Esophagus mucosa (tissue), 1 donor: ENCODE measurements at regions not wholly inside any gene's neighbourhood (a gene's known extent, or its start where the extent isn't known, plus 50 kb on each side); places are given as distances from the start of the nearest gene placed in this dataset.

Source experiments
- ATAC-seq: fragments of 200-7000 bp; cut with Tn5 transposase; one replicate; pipeline ENCODE4 v1.9.1; 2020
- donor health status: DM: yes; HTN: yes; CAD: no.

- no peak for ATAC-seq
Observed at GRCh38 chr12:39044754-39045153, 139.4 kb upstream of the CPNE8 start.

DNA sequence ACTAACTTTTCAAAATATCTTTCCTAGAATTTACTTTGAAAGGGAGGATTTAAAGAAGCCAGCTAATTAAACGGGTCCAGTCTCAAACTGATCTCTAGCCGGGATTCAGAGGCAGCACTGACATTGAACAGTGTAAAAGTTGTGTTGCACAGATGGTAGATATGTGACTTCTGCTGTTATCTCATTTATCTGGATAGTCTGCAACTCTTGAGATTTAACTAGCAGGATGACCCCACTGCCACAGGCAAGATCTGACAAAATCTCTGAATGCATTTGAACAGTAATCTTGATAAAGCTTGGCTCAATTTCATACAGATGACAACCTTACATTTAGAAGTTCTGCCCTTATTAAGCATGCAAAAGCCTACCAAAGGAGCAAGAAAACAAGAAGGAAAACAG lies 138.0 kb upstream of the CPNE8 start:
- ATAC-seq: no peak

GRCh38 chr12:39040275-39040674 lies 134.9 kb upstream of the CPNE8 start:
- no peak for ATAC-seq

- ATAC-seq: no peak
Observed at GRCh38 chr12:39037115-39037514, 131.7 kb upstream of the CPNE8 start.

DNA sequence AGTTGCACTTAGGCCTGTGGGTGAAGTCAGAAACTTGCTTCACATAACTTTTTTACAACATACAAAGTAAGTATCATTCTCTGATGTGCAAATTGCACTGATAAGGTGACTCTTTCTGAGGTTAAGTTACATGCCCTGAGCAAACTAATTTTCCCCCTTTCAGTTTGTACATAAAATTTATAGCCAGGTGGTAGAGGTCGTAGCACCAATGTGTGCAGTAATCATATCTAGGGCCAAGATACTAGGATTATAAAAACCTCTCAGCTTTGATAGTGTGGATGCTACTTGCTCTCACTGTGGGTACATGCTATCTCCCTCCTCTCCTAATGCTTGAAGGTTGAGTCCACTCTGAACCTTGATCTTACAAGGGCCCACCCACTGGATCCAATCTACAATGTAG lies 130.7 kb upstream of the CPNE8 start:
- no peak for ATAC-seq

- ATAC-seq: no peak
Observed at GRCh38 chr12:39033782-39034181, 128.4 kb upstream of the CPNE8 start.

- no peak for ATAC-seq
Observed at GRCh38 chr12:39032448-39032847, 127.1 kb upstream of the CPNE8 start.

DNA sequence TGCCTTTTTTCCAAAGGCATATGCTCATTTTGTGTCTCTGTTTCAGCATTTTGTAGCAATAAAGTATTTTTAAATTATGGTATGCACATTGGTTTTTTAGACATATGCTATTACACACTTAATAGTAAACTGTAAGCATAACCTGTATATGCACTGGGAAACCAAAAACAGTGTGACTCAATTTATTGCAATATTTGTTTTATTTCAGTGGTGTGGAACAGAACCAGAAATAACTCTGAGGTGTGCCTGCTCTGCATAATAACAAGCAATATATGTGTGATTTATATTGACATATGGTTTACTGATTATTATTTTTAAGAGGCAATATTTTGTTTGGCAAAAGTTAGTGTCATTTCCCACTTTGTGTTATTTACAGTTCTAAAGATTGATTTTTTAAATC lies 126.6 kb upstream of the CPNE8 start:
- no peak for ATAC-seq

DNA sequence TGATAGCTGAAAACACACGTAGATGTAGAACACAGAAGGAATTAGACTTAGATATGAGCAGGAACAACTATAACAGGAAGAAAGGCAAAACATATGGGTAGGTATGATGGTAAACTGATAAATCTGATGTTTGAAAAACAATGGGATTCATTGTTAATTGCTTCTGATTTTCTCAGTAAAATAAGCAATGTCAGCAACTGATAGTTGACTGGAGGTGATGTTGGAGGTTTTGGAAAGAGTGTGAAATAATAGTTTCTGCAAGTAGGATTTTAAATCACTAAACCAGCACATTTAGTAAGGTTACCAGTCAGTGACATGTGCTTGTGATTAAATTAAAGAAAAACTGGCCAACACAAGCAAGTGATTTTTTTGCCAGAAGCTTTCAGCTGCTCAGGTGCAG lies 123.0 kb upstream of the CPNE8 start:
- ATAC-seq: no peak

- ATAC-seq: no peak
Observed at GRCh38 chr12:39012870-39013269, 107.5 kb upstream of the CPNE8 start.

- ATAC-seq: no peak
Observed at GRCh38 chr12:39011166-39011565, 105.8 kb upstream of the CPNE8 start.

DNA sequence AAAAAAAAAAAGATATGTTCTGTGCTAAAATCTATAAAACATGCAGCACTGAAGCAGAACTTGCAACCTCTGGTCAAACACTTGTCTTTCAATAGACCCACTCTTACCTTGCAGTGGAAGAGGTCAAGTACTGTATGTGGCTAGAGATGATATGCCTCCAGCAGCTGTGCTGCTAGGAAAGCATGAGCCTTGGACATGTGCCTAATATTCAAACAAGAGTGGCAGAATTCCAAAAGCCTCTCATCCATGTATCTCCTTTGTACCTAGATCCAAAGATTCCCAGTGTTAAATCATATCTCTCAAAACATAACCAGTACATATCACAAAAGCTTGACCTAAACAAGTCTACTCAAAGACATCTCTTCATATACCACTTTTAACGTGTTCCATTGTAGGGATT lies 105.0 kb upstream of the CPNE8 start:
- no peak for ATAC-seq

- ATAC-seq: no peak
Observed at GRCh38 chr12:39007619-39008018, 102.2 kb upstream of the CPNE8 start.

DNA sequence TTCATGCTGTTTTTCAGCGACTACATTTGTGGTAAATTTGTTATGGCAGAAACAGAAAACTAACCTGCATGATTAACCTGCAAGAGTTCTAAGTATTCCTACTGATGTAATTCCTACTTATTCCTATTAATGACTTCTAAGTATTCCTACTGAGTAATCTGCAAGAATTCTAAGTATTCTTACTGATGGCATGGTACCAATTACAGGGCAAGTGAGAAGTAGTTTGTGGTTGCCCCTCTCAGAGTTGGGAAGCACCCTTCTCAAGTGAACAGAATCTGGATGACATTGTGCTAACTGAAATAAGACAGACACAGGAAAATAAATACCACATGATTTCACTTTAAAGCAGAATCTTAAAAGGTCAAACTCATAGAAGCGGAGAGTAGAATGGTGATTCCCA lies 100.9 kb upstream of the CPNE8 start:
- ATAC-seq: no peak

GRCh38 chr12:39005671-39006070 lies 100.3 kb upstream of the CPNE8 start:
- ATAC-seq: no peak

DNA sequence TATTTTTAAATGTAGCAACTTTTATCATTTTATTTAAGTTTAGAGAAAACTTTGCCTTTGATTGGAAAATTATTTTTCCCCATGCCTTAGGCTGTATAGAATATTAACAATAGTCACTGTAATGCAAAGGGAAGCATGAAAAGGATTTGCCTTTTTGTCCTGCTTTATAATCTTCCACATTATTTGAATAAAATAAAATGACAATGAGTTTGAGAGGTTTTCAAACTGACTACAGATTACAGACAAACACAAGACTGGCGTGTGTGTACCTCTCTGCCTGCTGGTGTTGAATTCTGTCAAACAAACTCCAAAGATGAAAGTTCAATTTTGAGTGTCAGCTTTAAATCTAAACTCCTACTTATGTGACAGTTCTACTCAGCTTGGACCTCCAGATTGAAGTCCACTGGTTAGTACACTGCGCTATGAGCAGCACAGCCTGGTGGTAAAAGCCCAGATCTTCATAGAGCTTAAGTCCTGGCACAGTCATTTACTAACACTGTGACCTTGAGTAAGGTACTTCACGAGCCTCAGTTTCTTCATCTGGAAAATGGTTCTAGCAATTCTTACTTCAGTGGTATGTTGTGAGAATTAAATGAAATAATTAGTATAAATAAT lies 98.3 kb upstream of the CPNE8 start:
- ATAC-seq: no peak

GRCh38 chr12:39000370-39000769 lies 95.0 kb upstream of the CPNE8 start:
- ATAC-seq: no peak

DNA sequence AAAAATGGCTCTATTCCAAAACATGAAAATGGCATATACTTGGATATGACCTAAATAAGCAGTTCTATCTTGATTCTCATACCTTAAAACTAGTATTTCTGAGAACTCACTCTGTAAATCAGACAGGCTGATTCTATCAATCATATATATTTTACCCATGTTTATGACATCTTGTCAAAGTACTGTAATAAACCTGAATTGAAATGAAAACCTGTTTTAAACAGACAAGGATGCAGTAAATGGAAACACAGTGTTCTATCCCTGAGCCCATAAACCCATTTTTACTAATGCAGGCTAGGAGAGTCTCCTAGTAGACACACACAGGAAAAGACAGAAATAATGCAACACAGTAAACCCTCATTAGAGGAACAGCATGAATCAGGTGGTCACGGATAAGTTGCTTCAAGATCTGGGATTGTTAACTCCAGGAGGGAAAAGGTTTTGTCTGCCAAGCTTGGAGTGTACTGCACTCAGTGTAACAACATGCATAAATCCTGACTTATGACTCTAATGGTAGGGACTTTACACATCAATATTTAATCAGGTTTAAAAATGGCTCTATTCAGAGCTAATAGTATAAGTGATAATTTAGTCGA lies 93.6 kb upstream of the CPNE8 start:
- ATAC-seq: no peak

GRCh38 chr12:38995249-38995648 lies 89.9 kb upstream of the CPNE8 start:
- no peak for ATAC-seq

DNA sequence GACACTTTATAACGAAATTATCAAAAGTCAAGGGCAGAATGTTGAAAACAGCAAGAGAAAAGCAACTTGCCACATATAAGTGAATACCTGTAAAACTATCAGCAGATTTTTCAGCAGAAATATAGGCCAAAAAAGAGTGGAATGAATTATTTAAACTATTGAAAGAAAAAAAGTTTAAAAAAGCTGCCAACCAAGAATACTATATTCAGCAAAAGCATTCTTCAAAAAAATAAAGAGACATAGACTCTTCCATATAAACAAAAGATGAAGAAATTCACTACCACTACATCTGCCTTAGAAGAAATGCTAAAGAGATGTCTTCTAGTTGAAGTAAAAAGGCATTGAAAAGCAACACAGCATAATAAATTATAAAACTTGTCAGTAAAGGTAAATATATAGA lies 80.6 kb upstream of the CPNE8 start:
- no peak for ATAC-seq

GRCh38 chr12:38984388-38984787 lies 79.0 kb upstream of the CPNE8 start:
- no peak for ATAC-seq

GRCh38 chr12:38983117-38983571 lies 77.8 kb upstream of the CPNE8 start:
- no peak for ATAC-seq

GRCh38 chr12:38977132-38977531 lies 71.7 kb upstream of the CPNE8 start:
- no peak for ATAC-seq

DNA sequence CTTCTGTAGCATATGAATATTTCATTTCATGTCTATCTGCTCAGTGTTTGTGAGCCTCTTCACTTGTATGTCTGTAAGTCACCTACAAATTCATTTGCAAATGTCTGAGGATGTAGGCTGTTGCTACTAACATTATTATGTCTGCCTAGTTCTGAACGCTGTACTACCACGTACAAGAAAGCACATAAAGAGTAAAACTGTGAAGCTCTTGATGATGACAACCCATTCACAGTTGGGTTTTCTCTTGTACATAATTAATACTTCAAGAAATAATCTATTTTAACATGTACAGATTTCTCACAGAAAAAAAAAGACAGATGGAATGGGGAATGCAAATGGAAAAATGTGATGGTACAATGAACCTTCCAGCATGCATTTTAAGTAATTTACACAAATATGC lies 64.3 kb upstream of the CPNE8 start:
- no peak for ATAC-seq

GRCh38 chr12:38961683-38962082 lies 56.3 kb upstream of the CPNE8 start:
- no peak for ATAC-seq
